Inflammatory macrophage treated with lipopolysaccharide for 1 hour (primary cell): ENCODE measurements at regions not wholly inside any gene's neighbourhood (a gene's known extent, or its start where the extent isn't known, plus 50 kb on each side); places are given as distances from the start of the nearest gene placed in this dataset.

Experiments used
- DNase-seq, 2 donors: peaks; one replicate each; pipeline ENCODE4 v3.0.0-alpha.2; 2020 to 2022

GRCh38 chr3:83302091-83302490, 1540.6 kb upstream of the GBE1 start:
- no peak for DNase-seq

GRCh38 chr3:83317605-83318004, 1556.2 kb upstream of the GBE1 start:
- DNase-seq, result no peak

GRCh38 chr3:83320726-83321125, 1559.3 kb upstream of the GBE1 start:
- DNase-seq, result no peak

- no peak for DNase-seq
Measured at GRCh38 chr3:83321457-83321856, 1560.0 kb upstream of the GBE1 start.

GRCh38 chr3:83321891-83322290, 1560.4 kb upstream of the GBE1 start:
- no peak for DNase-seq

GRCh38 chr3:83354205-83354604, 1592.8 kb upstream of the GBE1 start:
- no peak for DNase-seq

- no peak for DNase-seq
Measured at GRCh38 chr3:83393276-83393675, 1565.5 kb upstream of the CADM2 start.

GRCh38 chr3:83403927-83404326, 1554.9 kb upstream of the CADM2 start:
- DNase-seq, result no peak

DNA sequence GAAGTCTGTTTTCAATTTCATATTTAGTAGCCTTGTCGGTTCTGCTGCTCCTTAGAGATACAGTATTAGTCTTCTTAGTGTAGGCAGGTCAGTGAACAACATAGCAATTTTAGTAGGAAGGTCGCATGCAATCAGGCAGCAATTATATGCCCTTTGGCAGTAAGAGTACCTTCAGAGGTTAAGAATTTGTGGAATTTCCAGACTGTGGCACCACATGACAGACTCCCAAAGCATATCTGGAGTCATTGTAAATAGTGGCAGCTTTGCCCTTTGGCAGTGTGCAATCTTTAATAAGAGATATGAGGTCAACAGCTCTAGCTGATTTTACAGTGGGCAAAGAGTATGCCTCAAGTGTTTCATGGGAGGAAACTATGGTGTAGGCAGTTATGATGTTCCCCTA, 1532.5 kb upstream of the CADM2 start:
- DNase-seq, result no peak

- no peak for DNase-seq
Measured at GRCh38 chr3:83434880-83435587, 1523.8 kb upstream of the CADM2 start.

DNA sequence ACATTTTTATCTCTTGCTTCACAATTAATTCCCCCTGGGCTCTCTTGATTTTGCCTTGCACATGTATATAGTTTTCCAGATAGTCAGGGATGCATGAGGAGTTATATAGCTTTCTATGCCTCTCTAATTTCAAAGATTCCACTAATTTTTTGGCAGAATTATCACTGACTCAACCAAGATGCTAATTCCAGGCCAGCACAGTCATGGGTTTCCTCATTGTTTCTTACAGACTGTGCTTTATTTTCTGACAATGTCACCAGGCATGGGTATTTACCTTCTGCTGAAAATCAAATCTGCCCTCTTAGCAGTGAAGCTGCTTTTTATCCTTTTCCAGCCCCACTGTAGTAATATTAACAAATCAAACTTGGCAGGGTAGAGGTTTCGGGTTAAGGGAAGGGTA, 1520.6 kb upstream of the CADM2 start:
- no peak for DNase-seq

- no peak for DNase-seq
Measured at GRCh38 chr3:83453056-83453455, 1505.7 kb upstream of the CADM2 start.

GRCh38 chr3:83454353-83454752, 1504.4 kb upstream of the CADM2 start:
- DNase-seq, result no peak

DNA sequence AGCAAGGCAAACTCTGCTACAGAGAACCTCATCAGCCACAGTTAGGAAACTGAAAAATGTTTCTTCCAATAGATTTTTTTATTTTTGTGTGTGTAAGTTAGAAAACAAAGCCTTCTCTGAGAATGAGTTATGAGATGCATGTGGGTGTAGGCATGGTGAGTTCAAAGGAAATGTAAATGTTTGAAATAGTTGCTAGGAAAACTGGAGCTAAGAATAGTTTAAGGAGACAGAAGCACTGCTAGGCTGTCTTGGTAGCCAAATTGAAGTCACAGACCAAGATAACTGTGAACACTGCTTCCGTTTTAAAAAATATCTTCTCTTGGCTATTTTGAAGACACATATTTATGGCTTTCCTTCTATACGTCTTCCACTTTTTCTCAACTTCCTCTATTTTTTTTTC, 1501.2 kb upstream of the CADM2 start:
- no peak for DNase-seq

DNA sequence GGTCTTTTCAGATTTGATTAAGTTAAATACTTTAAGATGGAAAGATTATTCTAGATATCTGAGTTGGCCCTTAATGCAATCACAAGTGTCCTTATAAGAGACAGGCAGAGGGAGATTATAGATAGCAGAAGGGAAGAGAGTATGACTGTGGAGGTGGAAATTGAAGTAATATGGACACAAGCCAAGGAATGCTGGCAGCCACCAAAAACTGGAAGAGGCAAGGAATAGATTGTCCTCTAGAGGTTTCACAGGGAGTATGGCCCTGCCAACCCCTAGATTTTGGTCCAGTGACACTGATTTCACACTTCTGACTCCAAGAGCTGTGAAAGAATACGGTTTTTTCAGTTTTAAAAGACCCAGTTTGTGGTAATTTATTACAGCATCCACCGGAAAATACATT, 1498.7 kb upstream of the CADM2 start:
- no peak for DNase-seq

GRCh38 chr3:83461411-83461810, 1497.4 kb upstream of the CADM2 start:
- DNase-seq, result no peak

DNA sequence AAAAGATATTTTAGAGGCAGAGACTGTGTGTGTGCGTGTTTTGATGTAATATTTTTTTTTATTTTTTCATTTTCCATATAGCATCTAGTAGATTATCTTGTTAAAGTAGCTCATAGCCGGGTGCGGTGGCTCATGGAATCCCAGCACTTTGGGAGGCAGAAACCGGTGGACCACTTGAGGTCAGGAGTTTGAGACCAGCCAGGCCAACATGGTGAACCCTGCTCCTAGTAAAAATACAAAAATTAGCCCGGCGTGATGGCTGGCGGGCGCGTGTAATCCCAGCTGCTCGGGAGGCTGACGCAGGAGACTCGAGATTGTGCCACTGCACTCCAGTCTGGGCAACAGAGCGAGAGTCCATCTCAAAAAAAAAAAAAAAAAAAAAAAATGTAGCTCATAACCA, 1481.2 kb upstream of the CADM2 start:
- DNase-seq, result no peak

DNA sequence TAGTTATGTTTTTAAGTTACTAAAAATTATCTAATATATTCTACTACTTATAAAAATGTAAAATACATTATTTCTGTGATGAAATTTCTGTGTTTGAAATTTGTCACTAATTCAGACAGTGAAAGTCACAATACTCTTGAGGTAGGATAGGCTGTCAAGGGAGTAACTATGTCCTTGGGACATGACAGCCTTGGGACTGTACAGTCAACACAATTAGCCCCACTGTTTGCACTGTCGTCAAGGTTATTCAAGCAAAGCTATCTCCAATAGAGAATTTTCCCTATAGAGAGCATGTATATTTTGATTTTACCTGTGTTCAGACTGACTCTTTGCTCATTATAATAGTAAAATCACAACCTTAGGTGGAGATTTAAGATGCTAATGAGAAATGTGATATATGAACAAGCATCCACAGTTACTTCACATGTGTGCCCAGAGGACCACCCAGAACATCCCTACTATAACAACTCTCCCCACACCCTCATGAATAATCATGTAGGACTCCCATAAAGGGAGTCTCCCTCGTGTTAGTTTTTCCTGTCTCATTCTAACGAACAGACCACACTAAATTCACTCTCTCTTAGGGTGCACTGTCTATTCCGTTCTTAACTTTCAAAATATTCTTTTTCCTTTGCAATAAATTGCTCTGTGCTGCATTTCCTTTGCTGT, 1476.3 kb upstream of the CADM2 start:
- DNase-seq, result no peak

GRCh38 chr3:83496462-83496861, 1462.3 kb upstream of the CADM2 start:
- no peak for DNase-seq

DNA sequence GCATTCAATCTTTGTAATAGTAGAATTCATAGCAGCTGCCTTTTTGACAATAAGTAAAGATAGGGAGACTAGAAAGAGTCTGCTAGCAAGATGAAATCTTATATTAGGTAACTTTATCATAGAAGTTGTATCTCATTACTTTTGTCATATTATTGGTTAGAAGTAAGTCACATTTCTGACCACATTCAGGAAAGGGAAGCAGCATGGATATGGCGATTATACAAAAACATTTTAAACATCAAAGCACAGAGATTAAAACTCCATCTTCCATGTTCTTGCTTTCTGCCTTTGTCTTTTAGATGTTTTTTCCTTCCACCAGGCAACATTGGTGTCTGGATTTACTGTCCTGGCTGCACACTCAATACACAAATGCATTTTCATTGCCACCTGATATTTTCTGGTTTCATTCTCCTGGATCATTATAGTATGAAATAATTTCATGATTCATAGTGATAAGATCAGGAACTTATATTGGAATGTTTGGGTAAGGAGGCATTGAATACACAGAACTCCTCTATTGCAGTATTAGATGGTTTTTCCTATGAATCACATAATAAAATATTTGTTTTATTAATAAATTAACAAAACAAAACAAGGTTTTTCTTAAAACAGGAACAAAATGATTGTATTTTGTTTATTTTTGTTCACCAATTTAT, 1460.3 kb upstream of the CADM2 start:
- DNase-seq, result no peak

DNA sequence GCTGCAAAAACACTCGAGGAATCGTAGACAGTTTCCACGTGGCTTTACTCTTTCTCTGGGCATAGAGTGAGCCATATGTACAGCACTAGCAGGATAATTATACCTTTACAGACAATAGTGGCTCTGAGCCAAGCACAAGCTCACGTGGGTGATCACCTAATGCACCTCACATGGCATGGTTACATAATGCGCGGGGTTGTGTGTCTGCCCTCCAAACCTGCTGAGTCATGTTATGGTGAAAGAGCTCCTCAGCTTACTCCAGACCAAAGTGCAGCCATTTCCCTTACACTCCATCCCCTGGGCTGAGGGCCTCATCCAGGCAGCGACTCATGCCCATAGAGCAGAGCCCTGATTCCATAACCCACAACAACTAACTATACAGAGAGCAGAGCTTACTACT, 1458.4 kb upstream of the CADM2 start:
- no peak for DNase-seq

- DNase-seq, result no peak
Measured at GRCh38 chr3:83500931-83501330, 1457.9 kb upstream of the CADM2 start.

DNA sequence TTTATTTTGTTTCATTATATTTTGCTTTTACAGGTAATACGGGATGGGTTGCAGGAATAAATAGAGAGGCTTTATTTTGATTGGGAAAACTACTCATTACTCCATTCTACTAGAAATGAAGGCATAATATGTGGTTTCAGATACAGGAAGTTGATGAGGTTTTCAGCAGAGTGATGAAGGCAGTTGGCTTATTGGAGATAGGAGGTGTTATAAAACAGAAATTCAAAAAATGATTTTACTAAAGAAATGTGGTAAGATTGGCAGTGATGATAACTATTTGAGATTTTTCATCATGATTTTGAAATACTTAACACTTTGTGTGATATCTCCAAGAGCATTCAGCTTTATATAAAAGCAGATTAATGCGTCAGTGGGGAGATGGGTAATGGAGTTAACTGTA, 1445.7 kb upstream of the CADM2 start:
- DNase-seq, result no peak

- DNase-seq, result no peak
Measured at GRCh38 chr3:83513677-83514076, 1445.1 kb upstream of the CADM2 start.
